ENCODE measurements at regions not wholly inside any gene's neighbourhood (a gene's known extent, or its start where the extent isn't known, plus 50 kb on each side); places are given as distances from the start of the nearest gene placed in this dataset.

DNA sequence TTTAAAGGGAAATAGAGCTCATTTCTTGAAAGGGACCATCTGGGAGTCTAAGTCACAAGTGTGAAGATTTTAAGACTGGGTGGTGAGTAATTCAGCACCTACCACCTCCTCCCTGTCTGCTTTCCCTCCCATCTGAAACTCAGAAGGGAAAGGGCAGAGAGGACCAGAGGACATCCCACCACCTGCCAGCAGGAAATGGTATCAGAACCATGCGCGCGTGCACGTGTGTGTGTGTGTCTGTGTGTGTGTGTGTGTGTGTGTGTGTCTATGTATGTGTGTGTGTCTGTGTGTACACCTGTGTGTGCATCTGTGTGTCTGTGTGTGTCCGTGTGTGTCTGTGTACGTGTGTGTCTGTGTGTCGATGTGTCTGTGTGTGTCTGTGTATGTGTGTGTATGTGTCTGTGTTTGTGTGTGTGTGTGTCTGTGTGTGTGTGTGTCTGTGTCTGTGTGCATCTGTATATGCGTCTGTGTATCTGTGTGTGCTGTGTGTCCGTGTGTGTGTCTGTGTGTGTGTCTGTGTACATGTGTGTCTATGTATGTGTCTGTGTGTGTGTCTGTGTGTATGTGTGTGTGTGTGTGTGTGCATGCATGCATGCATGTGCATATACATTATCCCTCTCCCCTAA is 76.8 kb downstream of the ZFP36L2 start (continued):
- TF ChIP-seq PRDM15 (CRISPR knock-in tag; IDR thresholded peaks at IDR 0.05) (no peak), CREM (IDR thresholded peaks at IDR 0.05; ENCODE audit: low read depth) (no peak), YBX1 (IDR thresholded peaks at IDR 0.05) (peak; percentile 74; the same call in 1 of the 2 replicates), ZBTB40 (IDR thresholded peaks at IDR 0.05; ENCODE audit: borderline replicate concordance) (no peak), NFYB (IDR thresholded peaks at IDR 0.05; ENCODE audit: insufficient read depth, low read depth, low read length) (no peak), SMARCA5 (IDR thresholded peaks at IDR 0.05) (0 out of 2 replicates have a peak, but pooled peaks have one; percentile 66), HDGF (IDR thresholded peaks at IDR 0.05) (peak; percentile 98), TAF1 (IDR thresholded peaks at IDR 0.05; ENCODE audit: borderline replicate concordance, low read depth, low read length) (no peak), CEBPZ (IDR thresholded peaks at IDR 0.05; ENCODE audit: low read depth, low read length) (no peak), LARP7 (IDR thresholded peaks at IDR 0.05) (no peak), TCF3 (IDR thresholded peaks at IDR 0.05; ENCODE audit: borderline replicate concordance, insufficient read depth, low read depth, low read length) (0 out of 2 replicates have a peak, but pooled peaks have one; percentile 46), SP1 (IDR thresholded peaks at IDR 0.05; ENCODE audit: low read depth, low read length) (no peak), MYB (IDR thresholded peaks at IDR 0.05; ENCODE audit: borderline replicate concordance, low read depth, low read length) (no peak), WRNIP1 (IDR thresholded peaks at IDR 0.05; ENCODE audit: borderline replicate concordance, low read depth, low read length) (no peak), NR2F1 (conservative IDR thresholded peaks at IDR 0.05) (no peak), RAD51 (IDR thresholded peaks at IDR 0.05) (peak; percentile 45), CHD1 (IDR thresholded peaks at IDR 0.05; ENCODE audit: low read depth, low read length) (no peak), RB1 (IDR thresholded peaks at IDR 0.05; ENCODE audit: borderline replicate concordance) (peak; percentile 24; the same call in 1 of the 2 replicates)
- TF ChIP-seq, protein P1, sequence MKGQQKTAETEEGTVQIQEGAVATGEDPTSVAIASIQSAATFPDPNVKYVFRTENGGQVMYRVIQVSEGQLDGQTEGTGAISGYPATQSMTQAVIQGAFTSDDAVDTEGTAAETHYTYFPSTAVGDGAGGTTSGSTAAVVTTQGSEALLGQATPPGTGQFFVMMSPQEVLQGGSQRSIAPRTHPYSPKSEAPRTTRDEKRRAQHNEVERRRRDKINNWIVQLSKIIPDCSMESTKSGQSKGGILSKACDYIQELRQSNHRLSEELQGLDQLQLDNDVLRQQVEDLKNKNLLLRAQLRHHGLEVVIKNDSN (IDR thresholded peaks at IDR 0.05; ENCODE audit: borderline replicate concordance, extremely low read length, insufficient read depth, low read depth, low read length): no peak
